Activated CD4-positive, alpha-beta T cell treated with anti-CD3 and anti-CD28 coated beads, Interleukin-2, amount 50 U/mL, for 4 hours (primary cell): ENCODE measurements at regions not wholly inside any gene's neighbourhood (a gene's known extent, or its start where the extent isn't known, plus 50 kb on each side); places are given as distances from the start of the nearest gene placed in this dataset.
"Not testable (repeated sequence)": the region's sequence is repeated elsewhere in the genome, so short reads cannot be mapped to it uniquely, and the experiment has no call there.

ENCODE experiments used
- DNase-seq, 2 experiments: peaks; one replicate each; pipeline ENCODE4 v3.0.0-alpha.2; 2020

GRCh38 chr14:55807053-55807880, 227.3 kb downstream of the KTN1 start:
- peak; percentile 65 to 71 for DNase-seq

GRCh38 chr14:55807881-55808379, 227.9 kb downstream of the KTN1 start:
- DNase-seq, result no peak

- no peak for DNase-seq
Measured at GRCh38 chr14:55813630-55814029, 233.6 kb downstream of the KTN1 start.

DNA sequence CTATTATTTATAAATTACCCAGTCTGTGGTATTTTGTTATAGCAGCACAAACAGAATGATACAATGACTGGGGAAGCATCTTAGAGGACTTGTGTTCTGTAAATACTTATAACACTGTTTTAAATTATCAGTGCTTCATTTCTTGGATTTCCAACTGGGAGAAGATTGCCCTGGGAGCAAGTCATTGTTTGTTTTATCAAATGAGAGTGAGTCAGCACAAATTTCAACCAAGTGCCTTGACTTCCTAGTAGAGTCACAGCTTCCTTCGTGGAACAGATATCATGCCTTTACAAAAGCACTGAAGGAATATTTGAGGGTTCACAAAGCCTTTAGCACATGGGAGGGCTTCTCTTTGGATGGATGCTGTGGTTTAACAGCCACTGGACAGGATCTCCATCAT, 234.1 kb downstream of the KTN1 start:
- DNase-seq, result no peak

DNA sequence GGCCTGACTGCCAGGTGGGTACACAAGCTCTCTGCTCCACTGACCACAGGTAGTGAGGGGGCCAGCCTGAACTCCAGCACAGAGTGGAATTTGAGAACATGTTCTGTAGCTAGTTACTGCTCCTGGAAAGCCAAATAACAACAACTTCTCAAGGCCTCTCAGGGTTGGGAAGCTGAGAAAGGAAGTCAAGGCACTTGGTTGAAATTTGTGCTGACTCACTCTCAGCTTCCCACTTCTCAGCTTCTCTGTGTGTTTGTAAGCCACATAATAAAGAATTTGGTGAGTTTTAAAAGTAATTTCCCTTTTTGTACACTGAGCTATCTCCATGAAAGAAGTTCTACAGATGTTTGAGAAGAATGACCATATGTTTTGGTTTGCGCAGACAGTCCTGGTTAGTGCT, 234.9 kb downstream of the KTN1 start:
- DNase-seq, result no peak

DNA sequence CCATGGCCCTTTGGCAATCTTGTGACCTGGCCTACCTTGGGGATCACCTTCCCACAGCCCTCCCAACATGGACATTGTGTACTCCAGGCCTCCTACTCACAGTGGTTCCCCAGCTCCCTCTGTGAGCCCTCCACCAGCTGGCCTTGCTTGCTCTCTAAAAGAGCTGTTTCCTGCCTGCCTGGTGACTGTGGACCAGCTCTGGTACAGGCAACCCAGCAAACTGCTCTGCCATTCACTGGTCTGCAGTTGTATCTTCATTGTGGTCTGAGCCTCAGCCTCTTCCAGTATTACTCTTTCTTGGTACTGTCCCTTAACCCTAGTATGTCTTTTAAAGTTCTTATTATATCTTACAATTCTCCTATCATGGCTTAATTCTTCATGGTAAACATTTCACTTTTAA, 236.2 kb downstream of the KTN1 start:
- no peak for DNase-seq

DNA sequence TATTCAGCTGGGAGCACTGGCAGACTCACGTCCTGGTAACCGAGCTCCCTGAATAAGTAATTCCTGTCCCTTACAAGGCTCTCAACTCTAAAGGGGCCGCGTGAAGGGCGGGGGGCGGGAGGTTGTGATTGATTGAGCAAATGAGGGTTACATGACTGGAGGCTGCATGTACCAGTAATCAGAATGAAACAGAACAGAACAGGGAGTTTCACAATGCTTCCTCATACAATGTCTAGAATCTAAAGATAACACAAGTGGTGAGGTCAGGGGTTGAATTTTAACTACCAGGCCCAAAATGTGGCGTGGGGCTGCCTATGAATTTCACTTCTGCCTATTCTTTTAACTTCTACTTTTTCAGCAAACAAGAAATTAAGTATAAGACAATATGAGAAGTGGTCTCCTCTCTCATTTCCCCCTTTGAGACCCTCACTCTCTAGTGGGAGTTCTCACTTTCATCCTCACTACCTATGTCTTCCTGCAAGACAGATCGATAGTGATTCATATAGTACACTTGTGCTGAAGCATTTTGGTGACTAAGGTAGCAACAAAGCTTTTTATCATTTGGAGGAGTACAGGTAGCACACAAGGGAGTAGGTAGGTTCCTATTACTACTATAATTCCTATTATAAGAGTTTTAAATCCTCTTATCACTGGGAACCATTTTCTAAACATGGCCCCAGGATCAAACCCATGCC, 239.8 kb downstream of the KTN1 start:
- no peak for DNase-seq

DNA sequence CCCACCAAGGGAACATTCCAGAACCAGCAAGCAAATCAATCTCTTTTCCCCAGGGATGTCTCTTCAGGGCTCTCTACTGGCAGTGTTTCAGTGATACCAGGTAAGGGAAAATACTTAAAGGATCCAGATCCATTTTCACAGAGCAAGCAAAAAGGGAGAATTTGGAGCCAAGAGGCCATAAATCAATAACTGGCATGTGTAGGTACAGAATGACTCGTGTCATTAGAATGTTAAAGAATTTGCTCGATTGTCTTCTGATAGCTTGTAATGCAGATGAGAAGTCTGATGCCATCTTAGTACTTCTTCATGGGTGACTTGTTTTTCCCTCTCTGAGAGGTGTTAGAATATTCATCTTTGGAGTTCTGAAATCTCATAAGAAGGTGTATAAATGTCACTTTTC, 242.9 kb downstream of the KTN1 start:
- DNase-seq, result no peak

- DNase-seq, result no peak
Measured at GRCh38 chr14:55832122-55832911, 252.3 kb downstream of the KTN1 start.

DNA sequence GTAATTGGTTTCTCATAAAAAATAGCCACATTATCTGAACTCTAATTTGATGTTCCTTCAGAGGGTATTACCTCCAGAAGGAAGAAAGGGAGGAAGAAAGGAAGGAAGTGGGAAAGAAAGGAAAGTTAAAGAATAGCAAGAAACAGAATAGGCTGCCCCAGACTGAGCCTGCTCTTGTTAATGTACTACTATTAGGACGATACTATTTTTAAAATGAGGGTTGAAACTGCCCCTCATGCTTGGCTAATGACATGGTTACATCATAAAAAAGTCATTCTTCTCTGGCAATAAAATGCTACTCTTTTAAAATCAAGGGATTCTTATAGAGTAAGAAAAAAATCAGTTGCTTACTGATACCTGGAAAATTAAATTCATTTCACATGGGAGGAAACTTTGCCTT, 253.0 kb downstream of the KTN1 start:
- DNase-seq, result no peak

DNA sequence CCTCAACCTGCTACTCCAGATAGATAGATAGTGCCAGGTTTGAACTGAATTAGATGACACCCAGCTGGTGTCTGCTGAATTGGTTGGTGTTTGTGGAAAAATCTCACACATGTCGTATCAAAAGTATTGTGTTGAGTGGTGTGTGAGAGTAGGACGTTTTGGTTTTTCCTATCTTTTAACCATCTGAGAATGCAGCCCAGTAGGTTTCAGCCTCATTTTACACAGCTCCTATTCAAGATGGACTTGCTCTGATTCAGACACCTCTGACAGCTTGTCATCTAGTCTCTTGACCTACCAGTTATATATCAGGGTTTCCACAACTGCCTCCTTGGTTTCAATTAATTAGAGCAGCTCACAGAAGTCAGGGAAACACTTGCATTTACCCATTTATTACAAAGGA, 254.4 kb downstream of the KTN1 start:
- no peak for DNase-seq

GRCh38 chr14:55835985-55836384, 256.0 kb downstream of the KTN1 start:
- no peak for DNase-seq

DNA sequence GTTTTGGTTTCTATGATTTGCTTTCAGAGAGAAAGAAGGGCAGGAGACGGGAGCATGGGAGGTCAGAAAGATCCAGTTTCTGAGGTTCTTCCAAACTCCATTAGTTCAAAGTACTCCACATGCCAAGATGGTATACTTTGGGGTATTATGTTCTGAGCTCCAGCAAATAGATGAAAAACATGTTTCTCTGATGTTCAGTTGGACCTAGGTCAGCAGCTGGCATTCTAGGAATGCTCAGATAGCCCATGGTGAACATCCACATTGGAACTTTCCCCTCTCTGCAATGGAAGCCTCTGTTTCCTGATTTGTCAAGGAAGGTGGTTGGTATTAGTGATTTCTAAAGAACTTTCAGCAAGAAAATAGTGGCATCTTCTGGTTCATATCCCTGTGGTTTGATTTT, 257.5 kb downstream of the KTN1 start:
- DNase-seq, result no peak

- no peak for DNase-seq
Measured at GRCh38 chr14:55838529-55839052, 258.6 kb downstream of the KTN1 start.

DNA sequence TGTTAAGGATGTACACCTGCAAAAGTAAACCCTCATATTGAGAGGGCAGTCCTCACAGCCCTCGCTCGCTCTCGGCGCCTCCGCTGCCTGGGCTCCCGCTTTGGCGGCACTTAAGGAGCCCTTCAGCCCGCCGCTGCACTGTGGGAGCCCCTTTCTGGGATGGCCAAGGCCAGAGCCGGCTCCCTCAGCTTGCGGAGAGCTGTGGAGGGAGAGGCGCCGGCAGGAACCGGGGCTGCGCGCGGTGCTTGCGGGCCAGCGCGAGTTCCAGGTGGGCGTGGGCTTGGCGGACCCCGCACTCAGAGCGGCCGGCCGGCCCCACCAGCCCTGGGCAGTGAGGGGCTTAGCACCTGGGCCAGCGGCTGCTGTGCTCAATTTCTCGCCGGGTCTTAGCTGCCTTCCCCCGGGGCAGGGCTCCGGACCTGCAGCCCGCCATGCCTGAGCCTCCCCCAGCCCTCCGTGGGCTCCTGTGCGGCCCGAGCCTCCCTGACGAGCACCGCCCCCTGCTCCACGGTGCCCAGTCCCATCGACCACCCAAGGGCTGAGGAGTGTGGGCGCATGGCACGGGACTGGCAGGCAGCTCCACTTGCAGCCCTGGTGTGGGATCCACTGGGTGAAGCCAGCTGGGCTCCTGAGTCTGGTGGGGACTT, 259.4 kb downstream of the KTN1 start:
- not testable (repeated sequence) for DNase-seq

DNA sequence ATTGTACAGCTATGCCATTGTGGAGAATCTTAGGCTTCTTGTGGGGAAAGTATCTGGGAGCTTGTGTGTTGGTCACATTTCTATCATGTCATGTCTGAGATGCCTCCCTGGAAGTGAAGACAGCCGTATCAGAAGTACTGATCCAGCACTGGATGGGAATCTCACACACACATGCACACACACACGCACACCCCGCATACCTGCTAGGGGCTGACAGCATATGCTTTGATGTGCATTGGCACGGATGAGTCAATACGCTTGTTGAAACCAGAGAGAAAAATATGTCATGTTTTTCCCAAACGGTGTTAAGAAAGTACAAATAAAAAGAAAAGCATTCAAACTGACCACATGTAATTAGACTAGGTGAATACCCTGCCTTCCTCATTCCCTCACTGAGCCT, 260.8 kb downstream of the KTN1 start:
- no peak for DNase-seq

DNA sequence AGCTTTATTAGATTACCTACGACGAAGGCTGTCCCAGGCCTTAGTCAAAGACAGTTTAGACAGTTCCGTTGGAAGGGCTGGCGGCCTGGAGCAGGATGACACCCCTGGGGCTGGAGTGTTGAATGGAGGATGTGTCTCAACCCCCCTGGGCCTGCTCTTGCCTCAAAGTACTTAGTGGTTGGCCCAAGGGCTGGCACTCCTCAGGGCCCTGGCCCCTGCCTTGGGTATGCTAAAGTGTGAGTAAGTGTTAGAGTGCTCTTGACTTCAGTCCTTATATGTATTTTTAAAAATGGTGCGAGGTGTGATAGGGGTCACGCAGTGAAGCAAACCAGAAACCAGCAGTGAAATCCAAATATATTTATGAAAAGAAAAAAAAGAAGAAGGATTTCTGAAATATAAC, 261.6 kb downstream of the KTN1 start:
- no peak for DNase-seq

GRCh38 chr14:55843718-55844403, 263.9 kb downstream of the KTN1 start:
- no peak for DNase-seq

DNA sequence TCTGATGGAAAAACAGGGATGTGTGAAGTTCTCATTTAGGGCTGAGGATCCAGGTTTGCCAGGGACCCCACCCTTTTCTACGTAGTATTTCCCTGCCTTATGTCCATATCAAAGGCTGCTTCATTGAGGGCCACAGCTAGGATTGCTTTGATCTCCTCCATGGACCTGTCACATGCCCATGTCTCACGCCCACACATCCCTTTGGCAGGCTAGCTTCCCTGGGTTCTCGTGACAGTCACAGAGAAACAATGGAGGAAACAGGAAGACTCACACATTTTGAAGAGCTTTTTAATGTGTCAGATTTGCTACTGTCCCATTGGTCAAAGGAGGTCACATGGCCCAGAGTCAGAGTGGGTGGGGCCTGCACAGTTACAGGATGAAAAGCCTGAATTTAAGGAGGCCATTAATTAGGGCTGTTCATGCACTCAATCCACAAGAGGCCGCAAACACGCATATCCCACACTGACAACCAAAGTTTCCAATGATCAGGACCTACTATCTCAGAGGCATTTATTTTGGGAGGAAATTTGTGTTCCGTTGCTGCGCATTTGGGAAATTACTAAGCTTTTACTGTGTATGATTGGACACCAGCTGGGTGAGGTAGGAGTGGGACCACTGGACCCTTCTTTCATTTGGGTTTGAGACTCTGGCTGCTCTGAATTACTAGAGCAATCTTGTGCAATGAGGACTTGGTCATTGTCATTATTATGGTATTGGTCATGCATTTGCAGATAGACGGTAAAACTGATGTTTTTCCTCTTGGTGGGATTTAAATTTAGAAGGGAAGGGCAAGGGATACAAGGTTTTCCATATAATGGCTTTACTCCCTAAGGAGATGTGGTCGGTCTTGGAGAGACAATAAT, 266.2 kb downstream of the KTN1 start:
- DNase-seq, result no peak

DNA sequence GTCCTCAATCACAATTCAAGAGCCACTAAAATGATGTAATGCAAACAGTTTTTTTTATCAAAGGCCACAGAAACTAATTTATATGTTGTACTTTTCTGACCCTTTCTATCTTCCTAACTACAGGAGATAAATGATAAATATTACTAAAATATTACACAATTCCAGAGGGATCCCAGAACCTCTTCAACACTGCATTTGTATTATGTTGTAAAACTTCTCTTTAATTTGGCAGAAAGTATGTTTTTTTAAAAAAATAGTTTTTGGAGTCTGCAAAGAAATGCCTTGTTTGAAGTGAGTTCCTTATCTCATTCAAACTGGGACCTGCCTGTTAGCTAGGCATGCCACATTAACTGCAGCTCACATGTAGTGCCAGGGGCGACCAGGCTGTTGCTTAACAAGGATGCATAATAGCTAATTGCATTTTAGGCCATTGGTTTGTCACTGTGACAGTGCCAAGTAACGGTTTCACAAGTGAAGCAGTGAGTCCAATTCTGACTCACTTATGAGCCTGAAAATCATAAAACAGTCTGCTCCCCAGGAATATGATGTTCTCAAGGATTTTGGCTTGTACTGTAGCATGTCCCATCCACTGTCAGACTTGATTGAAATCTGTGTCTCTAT, 266.9 kb downstream of the KTN1 start:
- DNase-seq, result no peak

DNA sequence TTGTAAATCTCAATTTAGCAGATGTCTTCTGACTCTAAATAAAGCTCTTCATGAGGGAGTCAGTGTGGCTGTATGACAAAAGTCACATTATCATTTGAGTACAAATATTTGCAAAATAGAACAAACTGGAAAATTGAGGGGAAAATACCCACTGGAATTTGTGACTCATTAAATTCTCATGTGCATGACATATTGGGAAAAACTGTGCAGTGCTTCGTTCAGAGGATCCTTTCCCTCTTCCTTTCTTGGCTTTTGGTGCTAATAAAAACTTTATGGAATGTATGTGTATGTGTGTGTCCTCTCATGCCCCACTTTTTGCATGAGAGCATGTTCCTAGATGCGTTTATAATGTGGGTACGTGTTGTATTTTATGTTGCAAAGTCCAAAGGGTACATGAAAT, 267.8 kb downstream of the KTN1 start:
- no peak for DNase-seq
